ENCODE measurements at regions not wholly inside any gene's neighbourhood (a gene's known extent, or its start where the extent isn't known, plus 50 kb on each side); places are given as distances from the start of the nearest gene placed in this dataset.

- TF ChIP-seq USF2 (IDR thresholded peaks at IDR 0.05; ENCODE audit: low read length) (no peak), TAF7 (optimal IDR thresholded peaks at IDR 0.05; ENCODE audit: borderline replicate concordance, low read depth, low read length) (no peak), CHD2 (IDR thresholded peaks at IDR 0.05; ENCODE audit: low read length) (no peak)
Observed at GRCh38 chr1:59202455-59202854, 94.4 kb upstream of the FGGY start (continued).

All from H1 (cell line).